ENCODE measurements at regions not wholly inside any gene's neighbourhood (a gene's known extent, or its start where the extent isn't known, plus 50 kb on each side); places are given as distances from the start of the nearest gene placed in this dataset.

GRCh38 chrX:131621650-131622049 is 77.8 kb downstream of the OR13H1 start:
- DNase-seq (ENCODE audit: low read depth): no peak
- no peaks in the 10 kb centered on the region for H3K36me3 ChIP-seq (ENCODE audit: control insufficient read depth, insufficient read depth, low read length)
- peaks cover 2% of the 10 kb centered on the region for H3K27me3 ChIP-seq (ENCODE audit: control insufficient read depth, insufficient read depth, low read length)
- TF ChIP-seq CTCF (IDR thresholded peaks at IDR 0.05; ENCODE audit: insufficient read depth, low read length, poor library complexity, severe bottlenecking): no peak
- H3K4me3 ChIP-seq (ENCODE audit: low read depth, low read length): no peak overlapping the region

GRCh38 chrX:131626681-131627296 is 82.9 kb downstream of the OR13H1 start:
- TF ChIP-seq CTCF (IDR thresholded peaks at IDR 0.05; ENCODE audit: insufficient read depth, low read length, poor library complexity, severe bottlenecking): peak; percentile 2
- Histone ChIP-seq H3K36me3 (ENCODE audit: control insufficient read depth, insufficient read depth, low read length) (no peaks in the 10 kb centered on the region), H3K27me3 (ENCODE audit: control insufficient read depth, insufficient read depth, low read length) (peaks cover 2% of the 10 kb centered on the region), H3K4me3 (ENCODE audit: low read depth, low read length) (no peak overlapping the region)
- no peak for DNase-seq (ENCODE audit: low read depth)

- no peak for DNase-seq (ENCODE audit: low read depth)
- Histone ChIP-seq H3K36me3 (ENCODE audit: control insufficient read depth, insufficient read depth, low read length) (no peaks in the 10 kb centered on the region), H3K4me3 (ENCODE audit: low read depth, low read length) (no peak overlapping the region), H3K27me3 (ENCODE audit: control insufficient read depth, insufficient read depth, low read length) (no peaks in the 10 kb centered on the region)
- no peak for TF ChIP-seq CTCF (IDR thresholded peaks at IDR 0.05; ENCODE audit: insufficient read depth, low read length, poor library complexity, severe bottlenecking)
Observed at GRCh38 chrX:131630534-131630933, 86.7 kb downstream of the OR13H1 start.

- Histone ChIP-seq H3K36me3 (ENCODE audit: control insufficient read depth, insufficient read depth, low read length) (no peaks in the 10 kb centered on the region), H3K27me3 (ENCODE audit: control insufficient read depth, insufficient read depth, low read length) (no peaks in the 10 kb centered on the region), H3K4me3 (ENCODE audit: low read depth, low read length) (no peak overlapping the region)
- DNase-seq (ENCODE audit: low read depth): peak; percentile 2
- TF ChIP-seq CTCF (IDR thresholded peaks at IDR 0.05; ENCODE audit: insufficient read depth, low read length, poor library complexity, severe bottlenecking): peak; percentile 82
Observed at GRCh38 chrX:131633285-131633917, 89.5 kb downstream of the OR13H1 start.

- Histone ChIP-seq H3K4me3 (ENCODE audit: low read depth, low read length) (no peak overlapping the region), H3K36me3 (ENCODE audit: control insufficient read depth, insufficient read depth, low read length) (no peaks in the 10 kb centered on the region), H3K27me3 (ENCODE audit: control insufficient read depth, insufficient read depth, low read length) (no peaks in the 10 kb centered on the region)
- TF ChIP-seq CTCF (IDR thresholded peaks at IDR 0.05; ENCODE audit: insufficient read depth, low read length, poor library complexity, severe bottlenecking): no peak
- DNase-seq (ENCODE audit: low read depth): no peak
Observed at GRCh38 chrX:131634900-131635299, 91.0 kb downstream of the OR13H1 start.

- no peak overlapping the region for H3K4me3 ChIP-seq (ENCODE audit: low read depth, low read length)
- TF ChIP-seq CTCF (IDR thresholded peaks at IDR 0.05; ENCODE audit: insufficient read depth, low read length, poor library complexity, severe bottlenecking): no peak
- DNase-seq (ENCODE audit: low read depth): no peak
- H3K27me3 ChIP-seq (ENCODE audit: control insufficient read depth, insufficient read depth, low read length): peaks cover 2% of the 10 kb centered on the region
- no peaks in the 10 kb centered on the region for H3K36me3 ChIP-seq (ENCODE audit: control insufficient read depth, insufficient read depth, low read length)
Observed at GRCh38 chrX:131646106-131646505, 102.2 kb downstream of the OR13H1 start.
